H1 (cell line): ENCODE measurements at regions not wholly inside any gene's neighbourhood (a gene's known extent, or its start where the extent isn't known, plus 50 kb on each side); places are given as distances from the start of the nearest gene placed in this dataset.

Experiments used
- CBX5 ChIP-seq: fragments of 300-800, 300-1000 bp; sonication (generic); IDR thresholded peaks from 2 replicates; pipeline ENCODE4 v1.7.1; 2016; ENCODE audit warnings: antibody characterized with exemption, low read length, low read depth
- CHD2 ChIP-seq: IDR thresholded peaks from 2 replicates; pipeline ENCODE4 v1.6.1; 2012; ENCODE audit warnings: low read length, improper control_type of control experiment
- FOSL1 ChIP-seq: IDR thresholded peaks from 2 replicates; pipeline ENCODE4 v1.6.1; 2011; ENCODE audit warnings: mild to moderate bottlenecking, low read depth, low read length, moderate library complexity; ENCODE audit not compliant: insufficient read depth
- PHF8 ChIP-seq: fragments of 200-600 bp; sonication (generic); conservative IDR thresholded peaks from 2 replicates; pipeline ENCODE4 v1.7.1; 2012; ENCODE audit warnings: low read depth, mild to moderate bottlenecking, inconsistent platforms, low read length, moderate library complexity
- POLR2AphosphoS5 ChIP-seq: IDR thresholded peaks from 2 replicates; pipeline ENCODE4 v1.6.1; 2011; ENCODE audit warnings: low read depth, low read length
- RXRA ChIP-seq: IDR thresholded peaks from 2 replicates; pipeline ENCODE4 v1.6.1; 2011; ENCODE audit warnings: low read depth, mild to moderate bottlenecking, low read length, moderate library complexity; ENCODE audit not compliant: insufficient read depth
- SIN3A ChIP-seq, 2 experiments: IDR thresholded peaks in 1 of 2; conservative IDR thresholded peaks in 1 of 2; 2 replicates each; pipeline ENCODE4 v1.6.1; 2011 to 2012; ENCODE audit warnings: low read length in 2 of 2, improper control_type of control experiment in 1 of 2, low read depth in 1 of 2, mild to moderate bottlenecking in 1 of 2
- TAF7 ChIP-seq: optimal IDR thresholded peaks from 2 replicates; pipeline ENCODE3; 2011; ENCODE audit warnings: low read depth, mild to moderate bottlenecking, inconsistent platforms, low read length, moderate library complexity, borderline replicate concordance
- TBP ChIP-seq: IDR thresholded peaks from 2 replicates; pipeline ENCODE4 v1.6.1; 2011; ENCODE audit warnings: low read depth, low read length, improper control_type of control experiment
- YY1 ChIP-seq: IDR thresholded peaks from 2 replicates; pipeline ENCODE4 v1.6.1; 2011; ENCODE audit warnings: low read depth, mild to moderate bottlenecking, low read length
- TF ChIP-seq, protein P1 (sequence below): fragments of 300-600 bp; sonication (generic); IDR thresholded peaks from 2 replicates; pipeline ENCODE4 v1.7.1; 2012; ENCODE audit warnings: low read length, moderate library complexity, mild to moderate bottlenecking, inconsistent platforms; ENCODE audit not compliant: insufficient replicate concordance
- TF ChIP-seq, protein P2 (sequence below): IDR thresholded peaks from 2 replicates; pipeline ENCODE4 v1.6.1; 2012; ENCODE audit warnings: inconsistent platforms

DNA sequence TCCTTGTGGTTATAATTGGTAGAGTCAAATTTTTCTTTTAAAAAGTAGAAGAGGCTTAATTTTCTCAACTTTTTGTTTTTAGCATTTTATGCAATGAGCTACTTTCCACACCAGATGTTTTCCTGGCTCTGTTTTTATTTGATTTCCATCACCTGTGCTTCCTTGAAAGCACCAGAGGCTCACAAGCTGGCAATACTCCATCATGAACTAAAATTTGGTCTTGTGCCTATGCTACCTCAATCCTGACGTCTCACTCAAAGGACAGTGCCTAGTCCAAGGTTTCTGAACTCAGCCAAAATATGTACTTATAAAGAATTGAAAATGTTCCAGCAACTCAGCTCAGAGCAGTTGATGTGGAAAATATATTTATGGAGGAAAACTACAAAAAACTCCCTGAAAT is 914.0 kb upstream of the PRKX start (continued):
- TF ChIP-seq, protein P1, sequence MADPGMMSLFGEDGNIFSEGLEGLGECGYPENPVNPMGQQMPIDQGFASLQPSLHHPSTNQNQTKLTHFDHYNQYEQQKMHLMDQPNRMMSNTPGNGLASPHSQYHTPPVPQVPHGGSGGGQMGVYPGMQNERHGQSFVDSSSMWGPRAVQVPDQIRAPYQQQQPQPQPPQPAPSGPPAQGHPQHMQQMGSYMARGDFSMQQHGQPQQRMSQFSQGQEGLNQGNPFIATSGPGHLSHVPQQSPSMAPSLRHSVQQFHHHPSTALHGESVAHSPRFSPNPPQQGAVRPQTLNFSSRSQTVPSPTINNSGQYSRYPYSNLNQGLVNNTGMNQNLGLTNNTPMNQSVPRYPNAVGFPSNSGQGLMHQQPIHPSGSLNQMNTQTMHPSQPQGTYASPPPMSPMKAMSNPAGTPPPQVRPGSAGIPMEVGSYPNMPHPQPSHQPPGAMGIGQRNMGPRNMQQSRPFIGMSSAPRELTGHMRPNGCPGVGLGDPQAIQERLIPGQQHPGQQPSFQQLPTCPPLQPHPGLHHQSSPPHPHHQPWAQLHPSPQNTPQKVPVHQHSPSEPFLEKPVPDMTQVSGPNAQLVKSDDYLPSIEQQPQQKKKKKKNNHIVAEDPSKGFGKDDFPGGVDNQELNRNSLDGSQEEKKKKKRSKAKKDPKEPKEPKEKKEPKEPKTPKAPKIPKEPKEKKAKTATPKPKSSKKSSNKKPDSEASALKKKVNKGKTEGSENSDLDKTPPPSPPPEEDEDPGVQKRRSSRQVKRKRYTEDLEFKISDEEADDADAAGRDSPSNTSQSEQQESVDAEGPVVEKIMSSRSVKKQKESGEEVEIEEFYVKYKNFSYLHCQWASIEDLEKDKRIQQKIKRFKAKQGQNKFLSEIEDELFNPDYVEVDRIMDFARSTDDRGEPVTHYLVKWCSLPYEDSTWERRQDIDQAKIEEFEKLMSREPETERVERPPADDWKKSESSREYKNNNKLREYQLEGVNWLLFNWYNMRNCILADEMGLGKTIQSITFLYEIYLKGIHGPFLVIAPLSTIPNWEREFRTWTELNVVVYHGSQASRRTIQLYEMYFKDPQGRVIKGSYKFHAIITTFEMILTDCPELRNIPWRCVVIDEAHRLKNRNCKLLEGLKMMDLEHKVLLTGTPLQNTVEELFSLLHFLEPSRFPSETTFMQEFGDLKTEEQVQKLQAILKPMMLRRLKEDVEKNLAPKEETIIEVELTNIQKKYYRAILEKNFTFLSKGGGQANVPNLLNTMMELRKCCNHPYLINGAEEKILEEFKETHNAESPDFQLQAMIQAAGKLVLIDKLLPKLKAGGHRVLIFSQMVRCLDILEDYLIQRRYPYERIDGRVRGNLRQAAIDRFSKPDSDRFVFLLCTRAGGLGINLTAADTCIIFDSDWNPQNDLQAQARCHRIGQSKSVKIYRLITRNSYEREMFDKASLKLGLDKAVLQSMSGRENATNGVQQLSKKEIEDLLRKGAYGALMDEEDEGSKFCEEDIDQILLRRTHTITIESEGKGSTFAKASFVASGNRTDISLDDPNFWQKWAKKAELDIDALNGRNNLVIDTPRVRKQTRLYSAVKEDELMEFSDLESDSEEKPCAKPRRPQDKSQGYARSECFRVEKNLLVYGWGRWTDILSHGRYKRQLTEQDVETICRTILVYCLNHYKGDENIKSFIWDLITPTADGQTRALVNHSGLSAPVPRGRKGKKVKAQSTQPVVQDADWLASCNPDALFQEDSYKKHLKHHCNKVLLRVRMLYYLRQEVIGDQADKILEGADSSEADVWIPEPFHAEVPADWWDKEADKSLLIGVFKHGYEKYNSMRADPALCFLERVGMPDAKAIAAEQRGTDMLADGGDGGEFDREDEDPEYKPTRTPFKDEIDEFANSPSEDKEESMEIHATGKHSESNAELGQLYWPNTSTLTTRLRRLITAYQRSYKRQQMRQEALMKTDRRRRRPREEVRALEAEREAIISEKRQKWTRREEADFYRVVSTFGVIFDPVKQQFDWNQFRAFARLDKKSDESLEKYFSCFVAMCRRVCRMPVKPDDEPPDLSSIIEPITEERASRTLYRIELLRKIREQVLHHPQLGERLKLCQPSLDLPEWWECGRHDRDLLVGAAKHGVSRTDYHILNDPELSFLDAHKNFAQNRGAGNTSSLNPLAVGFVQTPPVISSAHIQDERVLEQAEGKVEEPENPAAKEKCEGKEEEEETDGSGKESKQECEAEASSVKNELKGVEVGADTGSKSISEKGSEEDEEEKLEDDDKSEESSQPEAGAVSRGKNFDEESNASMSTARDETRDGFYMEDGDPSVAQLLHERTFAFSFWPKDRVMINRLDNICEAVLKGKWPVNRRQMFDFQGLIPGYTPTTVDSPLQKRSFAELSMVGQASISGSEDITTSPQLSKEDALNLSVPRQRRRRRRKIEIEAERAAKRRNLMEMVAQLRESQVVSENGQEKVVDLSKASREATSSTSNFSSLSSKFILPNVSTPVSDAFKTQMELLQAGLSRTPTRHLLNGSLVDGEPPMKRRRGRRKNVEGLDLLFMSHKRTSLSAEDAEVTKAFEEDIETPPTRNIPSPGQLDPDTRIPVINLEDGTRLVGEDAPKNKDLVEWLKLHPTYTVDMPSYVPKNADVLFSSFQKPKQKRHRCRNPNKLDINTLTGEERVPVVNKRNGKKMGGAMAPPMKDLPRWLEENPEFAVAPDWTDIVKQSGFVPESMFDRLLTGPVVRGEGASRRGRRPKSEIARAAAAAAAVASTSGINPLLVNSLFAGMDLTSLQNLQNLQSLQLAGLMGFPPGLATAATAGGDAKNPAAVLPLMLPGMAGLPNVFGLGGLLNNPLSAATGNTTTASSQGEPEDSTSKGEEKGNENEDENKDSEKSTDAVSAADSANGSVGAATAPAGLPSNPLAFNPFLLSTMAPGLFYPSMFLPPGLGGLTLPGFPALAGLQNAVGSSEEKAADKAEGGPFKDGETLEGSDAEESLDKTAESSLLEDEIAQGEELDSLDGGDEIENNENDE: no peak
- no peak for TF ChIP-seq CHD2
- TF ChIP-seq CBX5: no peak
- no peak for TF ChIP-seq TAF7
- no peak for TF ChIP-seq TBP
- no peak for TF ChIP-seq RXRA
- TF ChIP-seq SIN3A (conservative IDR thresholded peaks at IDR 0.05 in 1 of 2, IDR thresholded peaks at IDR 0.05 in 1 of 2; ENCODE audit: low read depth in 1 of 2, low read length in 2 of 2): no peak
- TF ChIP-seq PHF8: no peak
- TF ChIP-seq POLR2AphosphoS5: no peak
- TF ChIP-seq, protein P2, sequence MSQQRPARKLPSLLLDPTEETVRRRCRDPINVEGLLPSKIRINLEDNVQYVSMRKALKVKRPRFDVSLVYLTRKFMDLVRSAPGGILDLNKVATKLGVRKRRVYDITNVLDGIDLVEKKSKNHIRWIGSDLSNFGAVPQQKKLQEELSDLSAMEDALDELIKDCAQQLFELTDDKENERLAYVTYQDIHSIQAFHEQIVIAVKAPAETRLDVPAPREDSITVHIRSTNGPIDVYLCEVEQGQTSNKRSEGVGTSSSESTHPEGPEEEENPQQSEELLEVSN: no peak
- TF ChIP-seq FOSL1: no peak
- TF ChIP-seq YY1: no peak
